Endometrium (tissue), 2 donors: ENCODE measurements at regions not wholly inside any gene's neighbourhood (a gene's known extent, or its start where the extent isn't known, plus 50 kb on each side); places are given as distances from the start of the nearest gene placed in this dataset.

Source experiments
- FAIRE-seq: peaks from 2 replicates; lab custom pipeline; 2012; peaks lifted over from hg19 to GRCh38; lab: Jason Lieb, UNC
- donor health status: control.
- donor health status: control.

DNA sequence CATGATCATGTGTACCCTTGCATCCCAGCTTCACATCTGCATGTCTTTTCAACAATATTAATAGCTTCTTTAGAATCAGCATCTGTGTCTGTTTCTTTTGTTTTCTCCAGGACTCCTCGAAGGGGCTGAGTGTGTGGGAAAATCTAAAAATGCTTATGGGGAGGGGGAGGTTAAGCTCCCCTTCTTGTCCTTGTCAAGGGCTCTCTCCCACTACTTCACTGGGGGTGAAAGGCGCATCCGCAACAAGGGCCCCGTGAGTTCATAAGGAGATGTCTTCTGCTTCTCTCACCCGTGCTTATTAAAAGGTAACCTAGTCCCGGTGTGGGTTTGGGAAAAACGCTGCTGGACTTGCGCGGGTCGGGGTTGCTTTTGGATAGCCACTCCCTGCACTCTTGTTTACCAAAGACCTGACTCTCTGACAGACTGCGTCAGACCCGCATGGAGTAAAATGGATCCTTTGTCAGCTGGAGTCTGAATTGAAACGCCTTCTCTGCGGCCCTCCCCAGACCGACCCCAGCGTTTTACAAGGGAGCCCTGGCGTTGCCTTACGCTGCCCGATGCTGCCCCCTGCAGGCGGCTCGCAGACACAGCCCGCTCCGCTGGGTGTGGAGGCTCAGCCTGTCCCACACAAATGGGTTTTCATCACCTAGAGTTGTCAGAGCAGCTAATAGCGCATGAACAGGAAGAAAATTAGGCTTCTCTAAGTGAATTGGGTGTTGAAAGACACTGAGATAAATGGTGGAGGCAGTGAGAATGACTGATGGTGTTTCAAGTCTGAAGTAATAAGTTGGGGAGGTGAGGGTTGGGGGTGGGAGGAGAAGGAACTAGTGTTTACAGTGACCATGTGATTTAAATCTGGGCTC is 53.8 kb downstream of the IER5 start:
- no peak for FAIRE-seq

DNA sequence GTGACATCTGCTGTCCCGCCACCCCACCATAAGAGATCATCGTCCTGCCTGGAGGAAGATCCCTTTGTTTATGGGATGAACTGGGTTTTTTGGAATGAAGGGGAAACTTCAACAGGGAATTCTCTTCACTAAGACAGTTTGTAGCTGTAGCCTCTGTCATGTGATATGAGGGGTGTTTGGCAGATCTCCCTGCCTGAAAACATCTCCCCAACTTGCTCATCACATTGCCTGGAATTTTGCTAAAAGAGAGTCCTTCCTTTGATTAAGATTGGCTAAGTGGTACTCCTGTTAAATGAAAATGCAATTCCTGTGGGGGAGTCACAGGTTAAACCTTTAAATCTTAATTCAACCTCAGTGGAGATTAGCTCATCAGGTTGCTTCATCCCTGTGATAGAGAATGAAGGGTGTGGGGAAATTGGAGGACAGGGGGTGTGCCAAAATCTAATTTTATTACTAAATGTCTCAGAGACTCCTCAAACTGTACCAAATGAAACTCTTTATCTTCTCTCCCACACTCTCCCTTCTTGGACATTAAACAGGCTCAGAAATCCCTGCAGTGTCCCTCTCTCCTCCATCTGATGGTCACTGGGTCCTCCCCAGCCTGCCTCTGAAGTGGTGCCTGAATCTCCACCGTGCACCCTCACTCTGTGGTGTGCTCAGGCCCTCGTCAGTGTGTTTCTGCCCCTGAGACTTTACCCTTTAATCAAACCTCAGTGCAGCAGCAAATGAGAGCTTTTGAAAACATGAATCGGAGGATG is 54.8 kb downstream of the IER5 start:
- FAIRE-seq: no peak

- no peak for FAIRE-seq
Measured at GRCh38 chr1:181144238-181144637, 55.7 kb downstream of the IER5 start.

- no peak for FAIRE-seq
Measured at GRCh38 chr1:181148636-181149035, 60.1 kb downstream of the IER5 start.

DNA sequence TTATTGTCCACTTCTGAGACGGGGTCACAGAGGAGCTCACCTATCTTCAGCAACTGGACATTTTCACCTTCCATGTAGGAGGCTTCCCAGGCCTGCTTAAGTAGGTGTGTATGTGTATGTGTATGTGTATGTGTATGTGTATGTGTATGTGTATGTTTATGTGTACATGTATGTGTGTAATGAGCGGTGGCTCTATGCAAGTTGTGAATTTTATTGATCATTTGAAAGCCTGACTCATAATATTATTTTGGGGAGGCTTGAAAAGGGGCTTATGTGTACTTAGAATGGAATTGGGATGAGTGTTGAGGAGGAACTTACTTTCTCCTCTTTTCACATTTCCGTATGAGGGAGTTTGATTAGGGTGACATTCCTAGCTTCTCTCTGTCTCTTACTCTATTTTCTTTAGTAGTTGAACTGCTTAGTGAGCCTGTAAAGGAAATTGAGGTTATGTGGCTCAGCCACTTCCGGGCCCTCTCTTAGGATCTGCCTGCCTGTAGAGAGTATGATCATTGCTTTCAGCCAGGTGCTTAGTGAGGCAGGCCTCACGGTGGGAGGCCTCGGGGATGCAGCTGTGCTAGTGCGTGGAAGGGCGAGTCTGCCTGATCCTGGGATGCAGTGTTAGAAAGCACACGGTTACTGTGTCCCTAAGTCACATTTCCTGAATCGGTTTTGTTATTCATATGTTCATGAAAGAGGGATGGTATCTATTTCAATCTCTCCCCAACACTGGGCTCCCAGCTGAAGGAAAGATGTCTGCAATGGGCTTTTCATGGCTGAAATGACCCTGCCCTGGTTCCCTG is 61.0 kb downstream of the IER5 start:
- FAIRE-seq: no peak

DNA sequence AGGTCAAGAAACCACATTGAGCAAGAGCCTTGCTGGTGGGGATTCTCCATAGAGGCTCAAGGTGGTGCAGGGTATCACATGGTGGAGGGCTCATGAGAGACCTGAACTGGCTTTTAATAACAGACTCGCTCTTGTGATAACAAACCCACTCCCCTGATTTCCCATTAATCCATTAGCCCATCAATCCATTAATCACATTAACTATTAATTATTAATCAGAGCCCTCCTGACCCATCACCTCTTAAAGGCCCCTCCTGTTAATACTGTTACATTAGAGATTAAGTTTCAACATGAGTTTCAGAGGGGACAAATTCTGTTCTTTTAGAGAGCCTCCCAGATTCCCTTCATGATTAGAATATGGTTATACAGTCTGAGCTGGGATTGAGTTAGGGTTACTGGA is 61.8 kb downstream of the IER5 start:
- FAIRE-seq: no peak

DNA sequence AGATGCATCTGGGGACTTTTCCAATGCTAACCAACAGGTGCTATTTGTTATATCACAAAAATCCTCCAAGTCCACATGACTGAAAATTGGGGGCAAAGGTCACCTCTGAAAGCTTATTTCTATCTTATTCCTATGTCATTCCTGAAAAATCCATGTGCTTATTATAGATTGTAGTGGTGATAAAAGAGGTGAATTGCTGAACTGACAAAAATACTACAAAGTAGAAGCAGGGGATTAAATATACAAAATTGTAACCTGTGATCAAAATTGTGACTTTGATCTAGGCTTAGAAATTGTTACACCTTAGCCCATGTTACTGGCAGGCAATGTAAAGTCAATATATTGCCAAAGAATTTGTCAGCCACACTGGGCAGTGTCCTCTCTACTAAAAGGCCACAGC is 62.3 kb downstream of the IER5 start:
- FAIRE-seq: no peak

GRCh38 chr1:181151378-181152326 is 63.2 kb downstream of the IER5 start:
- no peak for FAIRE-seq

- no peak for FAIRE-seq
Measured at GRCh38 chr1:181152892-181153633, 64.6 kb downstream of the IER5 start.

GRCh38 chr1:181153634-181153961 is 65.1 kb downstream of the IER5 start:
- no peak for FAIRE-seq

GRCh38 chr1:181155339-181155738 is 66.8 kb downstream of the IER5 start:
- FAIRE-seq: no peak

DNA sequence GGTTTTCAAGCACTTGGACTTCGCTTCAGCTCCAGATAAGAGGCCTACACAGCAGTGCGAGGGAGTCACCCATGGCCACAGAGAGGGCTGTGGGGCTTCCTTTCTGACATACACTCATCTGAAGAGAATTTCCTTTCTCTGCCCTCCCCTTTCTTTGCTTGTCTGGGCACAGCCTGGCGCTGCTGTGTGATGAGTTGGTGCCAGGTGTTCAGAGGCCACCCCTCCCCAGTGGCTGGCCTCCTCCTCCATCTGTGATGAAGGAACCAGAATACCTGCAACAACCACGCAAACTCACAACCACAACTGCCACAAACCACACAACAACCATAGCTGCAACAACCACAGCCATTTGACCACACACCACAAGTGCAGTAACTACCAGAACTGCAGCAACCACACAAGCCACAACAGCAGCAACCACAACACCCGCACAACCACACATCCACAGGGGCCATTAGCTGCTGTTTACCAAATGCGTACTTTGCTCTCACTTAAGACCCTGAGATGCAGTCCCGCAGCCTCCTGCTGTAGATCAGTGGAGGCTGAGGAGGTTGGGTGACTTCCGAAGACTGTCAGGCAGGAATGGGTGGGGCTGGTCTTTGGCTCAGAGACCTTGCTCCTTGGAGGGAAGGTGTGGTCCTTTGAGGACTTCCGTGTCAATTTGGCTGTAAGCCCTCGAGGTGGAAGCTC is 71.1 kb downstream of the IER5 start:
- FAIRE-seq: no peak

- no peak for FAIRE-seq
Measured at GRCh38 chr1:181160322-181160721, 71.8 kb downstream of the IER5 start.

GRCh38 chr1:181160998-181161870 is 72.7 kb downstream of the IER5 start:
- FAIRE-seq: no peak

DNA sequence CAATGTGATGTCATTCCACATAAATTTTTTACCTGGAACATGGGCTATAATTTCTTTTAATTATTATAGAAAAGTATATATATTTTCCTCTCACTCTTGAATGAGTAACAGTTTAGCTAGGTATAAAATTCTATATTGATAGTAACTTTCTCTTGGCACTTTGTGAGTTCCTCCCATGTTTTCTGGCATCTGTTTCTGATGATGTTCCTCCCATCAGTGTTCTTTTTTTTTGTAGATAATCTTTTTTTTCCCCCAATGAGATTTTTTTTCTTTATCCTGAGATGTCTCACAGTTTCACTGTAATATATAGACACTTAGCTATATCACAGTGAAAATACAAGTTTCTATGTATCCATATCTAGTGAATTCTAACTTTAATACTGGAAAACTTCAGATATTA is 75.2 kb downstream of the IER5 start:
- FAIRE-seq: no peak

- FAIRE-seq: peak; percentile 50
Measured at GRCh38 chr1:181166377-181167196, 78.1 kb downstream of the IER5 start.

GRCh38 chr1:181169281-181169865 is 80.9 kb downstream of the IER5 start:
- no peak for FAIRE-seq

- no peak for FAIRE-seq
Measured at GRCh38 chr1:181170194-181170593, 81.7 kb downstream of the IER5 start.
